NCI-H2196 (cell line): ENCODE measurements at regions not wholly inside any gene's neighbourhood (a gene's known extent, or its start where the extent isn't known, plus 50 kb on each side); places are given as distances from the start of the nearest gene placed in this dataset.

Source experiments
- DNase-seq: peaks from one replicate; lab custom pipeline; 2025; ENCODE audit not compliant: unreplicated experiment; lab: John Stamatoyannopoulos, UW

DNA sequence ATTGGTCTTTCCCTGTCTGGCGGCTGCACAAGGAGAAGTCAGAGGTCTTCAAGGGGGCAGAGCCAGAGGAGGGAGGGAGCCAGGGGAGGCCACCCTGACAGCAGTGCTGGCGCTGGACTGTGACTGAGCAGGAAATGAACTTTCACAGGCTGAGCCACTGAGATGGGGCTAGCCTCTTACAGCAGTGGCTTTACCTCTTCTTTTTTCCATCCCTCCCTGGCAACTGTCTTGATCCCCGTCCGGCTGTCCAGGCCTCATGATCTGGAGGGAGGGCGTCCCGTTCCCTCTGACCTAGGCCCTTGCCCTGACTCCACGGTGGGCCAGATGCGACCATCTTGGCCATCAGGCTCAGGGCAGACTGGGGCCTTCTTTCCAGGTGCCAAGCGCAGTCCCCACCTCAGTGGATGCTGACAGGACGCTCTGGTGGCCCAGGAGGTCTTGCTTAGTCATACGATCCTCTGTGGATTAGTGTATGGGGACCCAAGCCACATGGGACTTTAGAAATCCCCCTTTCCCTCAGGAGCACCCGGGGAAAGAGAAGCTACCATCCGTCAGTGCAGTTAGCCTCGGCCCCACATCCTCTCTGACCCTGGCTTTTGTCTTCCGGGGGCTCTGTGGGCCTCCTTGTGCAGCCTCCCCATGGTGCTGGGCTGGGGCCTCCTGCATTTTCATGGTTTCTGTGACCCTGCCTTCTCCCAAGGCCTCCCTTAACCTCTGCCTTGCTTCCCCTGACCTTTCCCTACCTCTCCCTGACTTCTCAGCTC, 57.4 kb upstream of the CCDC167 start:
- DNase-seq = no peak

DNA sequence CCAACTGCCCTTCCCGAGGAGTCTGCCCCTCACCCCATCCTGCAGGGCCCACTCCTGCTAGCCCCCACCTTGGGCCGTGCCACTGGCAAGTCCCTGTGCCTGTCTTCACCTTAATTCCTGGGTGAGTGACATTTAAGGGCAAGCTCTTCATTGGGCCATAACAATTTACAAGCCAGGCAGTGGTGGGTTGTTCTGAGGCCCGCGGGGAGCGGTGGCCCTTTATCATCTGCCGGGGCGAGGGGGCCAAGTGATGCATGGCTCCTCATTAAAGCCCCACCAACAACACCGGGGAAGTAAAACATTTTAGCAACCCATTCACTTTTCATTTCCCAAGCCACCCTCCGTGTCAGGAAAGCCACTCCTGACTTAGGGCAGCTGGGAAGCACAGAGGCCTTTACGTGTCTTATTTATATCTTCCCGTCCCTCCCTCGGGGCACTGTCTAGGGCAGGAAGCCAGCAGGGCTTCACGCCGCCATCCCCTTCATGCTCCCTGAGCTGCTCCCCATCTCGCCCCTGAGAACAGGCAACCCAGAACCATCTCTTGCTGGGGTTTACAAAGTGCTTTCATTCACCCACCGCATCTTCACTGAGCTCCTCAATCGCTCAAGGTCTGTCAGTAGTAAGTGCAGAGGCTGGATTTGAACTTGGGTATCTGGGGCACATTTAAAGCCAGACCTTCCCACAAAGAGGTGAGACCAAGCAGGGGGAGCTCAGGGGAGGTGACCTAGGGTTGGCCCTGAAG, 55.5 kb upstream of the CCDC167 start:
- no peak for DNase-seq

DNA sequence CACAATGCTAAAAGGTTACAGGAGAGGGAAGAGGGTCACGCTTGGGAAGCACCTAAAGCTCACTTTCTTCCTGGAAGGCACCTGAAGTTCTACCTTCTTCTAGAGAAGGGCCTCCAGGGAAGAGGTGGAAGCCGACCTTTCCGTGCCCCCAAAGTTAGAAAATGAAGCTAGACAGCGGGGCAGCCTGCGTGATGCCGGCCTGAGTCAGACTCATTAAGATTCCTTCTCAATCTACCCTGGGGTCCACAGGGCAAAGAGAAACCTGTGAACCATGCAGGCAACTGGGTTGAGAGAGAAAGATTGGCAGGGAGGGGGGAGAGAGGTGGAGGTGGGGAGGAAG, 54.8 kb upstream of the CCDC167 start:
- DNase-seq = no peak

DNA sequence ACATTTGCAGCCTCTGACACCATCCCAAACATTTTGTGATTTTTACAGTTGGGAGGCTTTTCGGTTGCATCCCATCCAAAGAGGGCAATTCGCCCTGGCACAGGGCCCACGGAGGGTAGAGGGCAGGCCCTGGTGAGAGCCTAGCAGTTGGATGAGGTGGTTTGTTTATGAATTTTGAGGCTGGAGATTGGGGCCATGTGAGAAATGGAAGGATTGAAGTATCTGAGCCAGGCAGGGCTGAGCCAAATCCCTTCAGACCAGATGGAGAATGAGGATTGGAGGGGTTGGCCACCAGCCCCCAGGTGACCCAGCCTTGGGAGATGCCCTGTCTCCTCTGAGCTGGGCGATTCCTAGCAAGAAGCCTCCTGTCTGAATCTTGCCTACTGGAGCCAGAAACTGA, 52.6 kb upstream of the CCDC167 start:
- no peak for DNase-seq

DNA sequence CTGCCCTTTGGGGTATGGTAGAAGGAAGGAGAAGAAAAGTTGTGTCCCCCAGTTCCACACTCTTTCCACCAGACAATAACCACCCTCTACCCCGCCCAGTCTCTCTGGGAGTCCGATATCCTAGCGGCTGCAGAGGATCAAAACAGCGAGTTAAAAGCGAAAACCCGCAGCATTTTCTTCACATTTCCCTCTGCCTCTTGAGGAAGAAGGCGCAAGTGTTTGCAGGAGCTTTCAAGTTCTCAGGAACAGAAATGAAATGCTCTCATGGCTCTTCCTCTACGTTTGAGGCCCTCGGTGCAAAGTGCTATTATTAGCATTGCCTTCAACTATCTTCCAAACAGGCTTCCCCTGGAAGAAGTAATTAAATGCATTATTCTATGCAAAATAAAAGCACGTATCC, 52.2 kb upstream of the CCDC167 start:
- DNase-seq = no peak

DNA sequence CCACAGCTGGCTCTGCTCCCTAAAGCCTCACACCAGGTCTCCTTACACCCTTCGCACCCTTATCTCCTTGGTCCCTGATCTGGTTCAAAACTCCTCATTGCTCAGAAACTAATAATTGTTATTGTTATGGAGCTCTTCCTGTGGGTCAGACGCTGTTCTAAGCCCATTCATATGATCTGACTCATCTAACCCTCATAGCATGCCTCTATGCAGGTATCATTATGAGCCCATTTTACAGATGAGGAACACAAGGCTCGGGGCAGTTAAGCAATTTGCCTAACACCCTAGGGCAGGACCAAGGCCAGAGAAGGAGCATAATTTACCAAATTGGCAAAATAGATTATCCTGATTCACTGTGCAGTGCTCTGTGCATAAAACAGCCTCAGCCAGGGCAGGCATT, 51.8 kb upstream of the CCDC167 start:
- DNase-seq = no peak

DNA sequence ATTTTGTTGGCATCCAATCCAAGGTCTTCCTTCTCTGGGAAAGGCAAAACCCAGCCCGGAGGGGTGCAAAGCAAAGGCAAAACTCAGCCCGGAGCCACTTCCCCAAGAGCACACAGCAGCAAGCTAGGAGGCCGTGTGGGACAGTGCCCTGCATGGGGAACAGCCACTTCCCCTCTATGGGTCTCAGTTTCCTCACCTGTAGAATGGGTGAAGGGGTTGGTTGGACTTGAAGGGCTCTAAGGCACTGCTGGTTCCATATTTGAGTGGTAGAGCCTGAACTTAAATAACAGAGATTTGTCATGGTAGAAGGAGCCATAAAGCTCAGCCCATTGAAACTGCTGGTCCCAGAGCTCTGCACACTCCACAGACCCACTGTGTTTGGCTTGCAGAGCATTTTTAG, 51.3 kb upstream of the CCDC167 start:
- no peak for DNase-seq

DNA sequence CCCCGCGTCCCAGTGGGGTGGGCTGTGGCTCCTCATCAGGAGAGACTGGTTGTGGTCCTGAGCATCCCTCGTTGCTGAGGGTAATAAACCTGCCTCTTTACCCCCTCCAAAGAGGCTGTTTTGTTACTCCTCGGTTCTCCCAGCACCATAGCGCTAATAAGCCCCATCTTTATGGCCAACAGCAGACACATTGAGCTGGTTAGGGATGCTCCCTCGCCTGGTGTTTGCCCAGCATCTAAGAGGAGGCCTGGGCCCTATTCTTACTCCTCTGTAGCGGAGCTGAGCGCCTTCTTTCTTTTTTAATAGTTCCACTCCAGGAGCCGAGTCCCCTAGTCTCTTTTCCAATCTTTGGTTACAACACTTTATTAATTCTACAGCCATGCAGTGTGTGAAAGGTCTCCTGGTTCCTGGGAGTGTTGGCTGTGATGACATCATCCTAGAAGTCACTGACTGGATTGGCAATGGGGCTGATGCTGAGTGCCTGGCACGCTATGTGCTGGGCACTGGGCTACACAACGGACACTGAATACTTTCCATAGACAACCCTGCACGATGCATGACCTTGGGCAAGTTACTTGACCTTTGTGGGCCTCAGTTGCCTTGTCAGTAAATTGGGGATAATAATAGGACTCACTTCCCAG, 50.6 kb upstream of the CCDC167 start:
- no peak for DNase-seq

DNA sequence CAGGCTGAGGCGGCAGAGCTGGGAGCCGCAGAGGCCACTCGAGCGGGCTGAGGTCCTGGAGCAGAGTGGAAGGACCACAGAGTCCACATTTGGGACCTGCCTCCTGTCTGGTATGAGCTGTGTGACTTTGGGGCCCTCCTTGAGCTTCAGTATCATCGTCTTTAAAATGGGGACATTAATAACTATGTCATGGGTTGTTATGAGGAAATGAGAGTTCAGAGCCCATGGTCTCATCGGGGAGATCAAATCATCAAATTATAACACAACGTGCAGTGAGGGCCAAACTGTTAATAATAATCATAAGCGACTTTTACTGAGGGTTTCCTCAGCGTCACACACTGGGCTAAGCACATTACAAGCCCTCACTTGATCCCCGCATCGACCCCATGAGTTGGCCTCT, 49.9 kb upstream of the CCDC167 start:
- no peak for DNase-seq
